Mammary epithelial cell (primary cell): ENCODE measurements at regions not wholly inside any gene's neighbourhood (a gene's known extent, or its start where the extent isn't known, plus 50 kb on each side); places are given as distances from the start of the nearest gene placed in this dataset.

Experiments
- EZH2 ChIP-seq: IDR thresholded peaks from 2 replicates; pipeline ENCODE4 v1.6.1; 2012; ENCODE audit warnings: low read length, inconsistent platforms, borderline replicate concordance
- TF ChIP-seq, protein P1 (sequence below), 2 donors: IDR thresholded peaks in 1 of 2; conservative IDR thresholded peaks in 1 of 2; 2 replicates each; pipeline ENCODE4 v1.5.1; 2011 to 2012; ENCODE audit warnings: inconsistent platforms in 2 of 2, low read length in 2 of 2, mild to moderate bottlenecking in 2 of 2, control low read depth in 1 of 2, low read depth in 1 of 2; ENCODE audit not compliant: insufficient read depth in 1 of 2; ENCODE audit errors: extremely low read depth in 1 of 2

DNA sequence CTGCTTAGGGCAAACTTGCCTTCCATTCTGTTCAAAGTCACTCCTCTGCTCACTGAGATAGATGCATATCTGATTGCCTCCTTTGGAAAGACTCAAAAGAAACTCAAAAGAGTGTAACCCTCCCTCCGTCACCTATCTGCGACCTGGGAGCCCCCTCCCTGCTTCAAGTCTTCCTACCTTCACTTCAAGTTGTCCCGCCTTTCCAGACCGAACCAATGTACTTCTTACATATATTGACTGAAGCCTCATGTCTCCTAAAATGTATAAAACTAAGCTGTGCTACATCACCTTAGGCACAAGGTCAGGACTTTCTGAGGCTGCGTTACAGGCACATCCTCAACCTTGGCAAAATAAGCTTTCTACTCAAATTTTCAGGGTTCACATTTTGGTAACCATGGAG, 77.4 kb upstream of the C1GALT1 start:
- TF ChIP-seq EZH2: no peak
- TF ChIP-seq, protein P1, sequence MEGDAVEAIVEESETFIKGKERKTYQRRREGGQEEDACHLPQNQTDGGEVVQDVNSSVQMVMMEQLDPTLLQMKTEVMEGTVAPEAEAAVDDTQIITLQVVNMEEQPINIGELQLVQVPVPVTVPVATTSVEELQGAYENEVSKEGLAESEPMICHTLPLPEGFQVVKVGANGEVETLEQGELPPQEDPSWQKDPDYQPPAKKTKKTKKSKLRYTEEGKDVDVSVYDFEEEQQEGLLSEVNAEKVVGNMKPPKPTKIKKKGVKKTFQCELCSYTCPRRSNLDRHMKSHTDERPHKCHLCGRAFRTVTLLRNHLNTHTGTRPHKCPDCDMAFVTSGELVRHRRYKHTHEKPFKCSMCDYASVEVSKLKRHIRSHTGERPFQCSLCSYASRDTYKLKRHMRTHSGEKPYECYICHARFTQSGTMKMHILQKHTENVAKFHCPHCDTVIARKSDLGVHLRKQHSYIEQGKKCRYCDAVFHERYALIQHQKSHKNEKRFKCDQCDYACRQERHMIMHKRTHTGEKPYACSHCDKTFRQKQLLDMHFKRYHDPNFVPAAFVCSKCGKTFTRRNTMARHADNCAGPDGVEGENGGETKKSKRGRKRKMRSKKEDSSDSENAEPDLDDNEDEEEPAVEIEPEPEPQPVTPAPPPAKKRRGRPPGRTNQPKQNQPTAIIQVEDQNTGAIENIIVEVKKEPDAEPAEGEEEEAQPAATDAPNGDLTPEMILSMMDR (conservative IDR thresholded peaks at IDR 0.05 in 1 of 2, IDR thresholded peaks at IDR 0.05 in 1 of 2; ENCODE audit: extremely low read depth in 1 of 2, insufficient read depth in 1 of 2, low read depth in 1 of 2, low read length in 2 of 2): no peak
